ENCODE measurements at regions not wholly inside any gene's neighbourhood (a gene's known extent, or its start where the extent isn't known, plus 50 kb on each side); places are given as distances from the start of the nearest gene placed in this dataset.

GRCh38 chr10:131532745-131533341 is 221.3 kb upstream of the TCERG1L start:
- H3K4me3 ChIP-seq (ENCODE audit: insufficient read depth in 1 of 2, low read depth in 1 of 2, low read length in 2 of 2), result no peak overlapping the region
- H3K9ac ChIP-seq (ENCODE audit: low read length), result no peak overlapping the region
- no peaks in the 10 kb centered on the region for H3K27me3 ChIP-seq (ENCODE audit: control insufficient read depth in 1 of 2, insufficient read depth in 1 of 2, low read length in 2 of 2)
- no peak overlapping the region for H2AFZ ChIP-seq (ENCODE audit: low read depth, low read length)
- no peak overlapping the region for H4K8ac ChIP-seq (ENCODE audit: low read length)
- no peak overlapping the region for H2AK5ac ChIP-seq (ENCODE audit: low read length, severe bottlenecking)
- H3K4ac ChIP-seq (ENCODE audit: low read depth in 1 of 2, low read length in 2 of 2), result no peak overlapping the region
- H3K36me3 ChIP-seq (ENCODE audit: control insufficient read depth in 1 of 2, insufficient read depth in 2 of 2, low read depth in 1 of 2, low read length in 2 of 2), result peaks cover 0 to 3% of the 10 kb centered on the region in 2 experiments
- no peak overlapping the region for H2BK5ac ChIP-seq (ENCODE audit: low read depth, low read length, poor library complexity, severe bottlenecking)
- H3K27ac ChIP-seq (ENCODE audit: low read length, poor library complexity, severe bottlenecking), result no peak overlapping the region
- H3K9me3 ChIP-seq (ENCODE audit: control insufficient read depth, low read length), result peaks cover 4% of the 10 kb centered on the region
- no peak overlapping the region for H3K23ac ChIP-seq (ENCODE audit: low read length in 2 of 2)
- no peak overlapping the region for H2BK120ac ChIP-seq (ENCODE audit: low read depth, low read length)
- no peak overlapping the region for H3K18ac ChIP-seq (ENCODE audit: low read depth in 1 of 2, low read length in 2 of 2)
- no peak overlapping the region for H3K4me2 ChIP-seq (ENCODE audit: low read length, poor library complexity, severe bottlenecking)
- 87% methylated on average over 24 of the region's 24 CpGs for WGBS
- H3K4me1 ChIP-seq (ENCODE audit: control insufficient read depth, insufficient read depth, low read depth, low read length), result no peaks in the 10 kb centered on the region
- H2BK12ac ChIP-seq (ENCODE audit: low read length in 2 of 2), result no peak overlapping the region
- H3K14ac ChIP-seq (ENCODE audit: low read length in 2 of 2), result no peak overlapping the region
- no peaks in the 10 kb centered on the region for H3K79me1 ChIP-seq (replicated peaks; ENCODE audit: low read length, poor library complexity, severe bottlenecking)
- no peak for DNase-seq
- no peak overlapping the region for H4K91ac ChIP-seq (ENCODE audit: low read length)
- no peak overlapping the region for H2BK15ac ChIP-seq (ENCODE audit: low read depth, poor library complexity, severe bottlenecking)

GRCh38 chr10:131533846-131534526 is 222.5 kb upstream of the TCERG1L start:
- no peak for DNase-seq
- no peak overlapping the region for H3K18ac ChIP-seq (ENCODE audit: low read depth in 1 of 2, low read length in 2 of 2)
- H2AK5ac ChIP-seq (ENCODE audit: low read length, severe bottlenecking), result no peak overlapping the region
- no peak overlapping the region for H3K27ac ChIP-seq (ENCODE audit: low read length, poor library complexity, severe bottlenecking)
- no peaks in the 10 kb centered on the region for H3K79me1 ChIP-seq (replicated peaks; ENCODE audit: low read length, poor library complexity, severe bottlenecking)
- no peak overlapping the region for H2BK120ac ChIP-seq (ENCODE audit: low read depth, low read length)
- H3K4ac ChIP-seq (ENCODE audit: low read depth in 1 of 2, low read length in 2 of 2), result no peak overlapping the region
- 96% methylated on average over 13 of the region's 17 CpGs for WGBS
- H3K36me3 ChIP-seq (ENCODE audit: control insufficient read depth in 1 of 2, insufficient read depth in 2 of 2, low read depth in 1 of 2, low read length in 2 of 2), result peaks cover 0 to 3% of the 10 kb centered on the region in 2 experiments
- no peak overlapping the region for H2AFZ ChIP-seq (ENCODE audit: low read depth, low read length)
- no peak overlapping the region for H4K8ac ChIP-seq (ENCODE audit: low read length)
- no peak overlapping the region for H2BK12ac ChIP-seq (ENCODE audit: low read length in 2 of 2)
- H3K14ac ChIP-seq (ENCODE audit: low read length in 2 of 2), result no peak overlapping the region
- H3K9me3 ChIP-seq (ENCODE audit: control insufficient read depth, low read length), result no peaks in the 10 kb centered on the region
- H4K91ac ChIP-seq (ENCODE audit: low read length), result no peak overlapping the region
- no peak overlapping the region for H3K4me2 ChIP-seq (ENCODE audit: low read length, poor library complexity, severe bottlenecking)
- H3K27me3 ChIP-seq (ENCODE audit: control insufficient read depth in 1 of 2, insufficient read depth in 1 of 2, low read length in 2 of 2), result no peaks in the 10 kb centered on the region
- H2BK5ac ChIP-seq (ENCODE audit: low read depth, low read length, poor library complexity, severe bottlenecking), result no peak overlapping the region
- H3K4me1 ChIP-seq (ENCODE audit: control insufficient read depth, insufficient read depth, low read depth, low read length), result no peaks in the 10 kb centered on the region
- no peak overlapping the region for H3K23ac ChIP-seq (ENCODE audit: low read length in 2 of 2)
- H2BK15ac ChIP-seq (ENCODE audit: low read depth, poor library complexity, severe bottlenecking), result no peak overlapping the region
- H3K9ac ChIP-seq (ENCODE audit: low read length), result no peak overlapping the region
- no peak overlapping the region for H3K4me3 ChIP-seq (ENCODE audit: insufficient read depth in 1 of 2, low read depth in 1 of 2, low read length in 2 of 2)

GRCh38 chr10:131534836-131535235 is 223.3 kb upstream of the TCERG1L start:
- Histone ChIP-seq H3K4me2 (ENCODE audit: low read length, poor library complexity, severe bottlenecking) (no peak overlapping the region), H3K14ac (ENCODE audit: low read length in 2 of 2) (no peak overlapping the region), H3K27ac (ENCODE audit: low read length, poor library complexity, severe bottlenecking) (no peak overlapping the region), H3K4me3 (ENCODE audit: insufficient read depth in 1 of 2, low read depth in 1 of 2, low read length in 2 of 2) (no peak overlapping the region), H3K4me1 (ENCODE audit: control insufficient read depth, insufficient read depth, low read depth, low read length) (no peaks in the 10 kb centered on the region), H3K9ac (ENCODE audit: low read length) (no peak overlapping the region), H3K4ac (ENCODE audit: low read depth in 1 of 2, low read length in 2 of 2) (no peak overlapping the region), H3K27me3 (ENCODE audit: control insufficient read depth in 1 of 2, insufficient read depth in 1 of 2, low read length in 2 of 2) (no peaks in the 10 kb centered on the region), H2AK5ac (ENCODE audit: low read length, severe bottlenecking) (no peak overlapping the region), H2BK5ac (ENCODE audit: low read depth, low read length, poor library complexity, severe bottlenecking) (no peak overlapping the region), H3K23ac (ENCODE audit: low read length in 2 of 2) (no peak overlapping the region), H2BK15ac (ENCODE audit: low read depth, poor library complexity, severe bottlenecking) (no peak overlapping the region), H2BK12ac (ENCODE audit: low read length in 2 of 2) (no peak overlapping the region), H2AFZ (ENCODE audit: low read depth, low read length) (no peak overlapping the region), H3K9me3 (ENCODE audit: control insufficient read depth, low read length) (no peaks in the 10 kb centered on the region), H3K18ac (ENCODE audit: low read depth in 1 of 2, low read length in 2 of 2) (no peak overlapping the region), H3K79me1 (replicated peaks; ENCODE audit: low read length, poor library complexity, severe bottlenecking) (no peaks in the 10 kb centered on the region), H4K8ac (ENCODE audit: low read length) (no peak overlapping the region), H2BK120ac (ENCODE audit: low read depth, low read length) (no peak overlapping the region), H3K36me3 (ENCODE audit: control insufficient read depth in 1 of 2, insufficient read depth in 2 of 2, low read depth in 1 of 2, low read length in 2 of 2) (peaks cover 0 to 3% of the 10 kb centered on the region in 2 experiments), H4K91ac (ENCODE audit: low read length) (no peak overlapping the region)
- WGBS, result 67% methylated on average over 11 of the region's 11 CpGs
- DNase-seq, result no peak

- no peaks in the 10 kb centered on the region for H3K79me1 ChIP-seq (replicated peaks; ENCODE audit: low read length, poor library complexity, severe bottlenecking)
- H2AK5ac ChIP-seq (ENCODE audit: low read length, severe bottlenecking), result no peak overlapping the region
- H3K4ac ChIP-seq (ENCODE audit: low read depth in 1 of 2, low read length in 2 of 2), result no peak overlapping the region
- H2BK15ac ChIP-seq (ENCODE audit: low read depth, poor library complexity, severe bottlenecking), result no peak overlapping the region
- no peaks in the 10 kb centered on the region for H3K27me3 ChIP-seq (ENCODE audit: control insufficient read depth in 1 of 2, insufficient read depth in 1 of 2, low read length in 2 of 2)
- no peak overlapping the region for H3K4me2 ChIP-seq (ENCODE audit: low read length, poor library complexity, severe bottlenecking)
- WGBS, result 89% methylated on average over 14 of the region's 15 CpGs
- no peak overlapping the region for H2BK12ac ChIP-seq (ENCODE audit: low read length in 2 of 2)
- H3K18ac ChIP-seq (ENCODE audit: low read depth in 1 of 2, low read length in 2 of 2), result no peak overlapping the region
- no peak for DNase-seq
- H4K91ac ChIP-seq (ENCODE audit: low read length), result no peak overlapping the region
- H2BK5ac ChIP-seq (ENCODE audit: low read depth, low read length, poor library complexity, severe bottlenecking), result no peak overlapping the region
- no peak overlapping the region for H3K9ac ChIP-seq (ENCODE audit: low read length)
- H3K14ac ChIP-seq (ENCODE audit: low read length in 2 of 2), result no peak overlapping the region
- no peak overlapping the region for H4K8ac ChIP-seq (ENCODE audit: low read length)
- peaks cover 0 to 3% of the 10 kb centered on the region in 2 experiments for H3K36me3 ChIP-seq (ENCODE audit: control insufficient read depth in 1 of 2, insufficient read depth in 2 of 2, low read depth in 1 of 2, low read length in 2 of 2)
- no peak overlapping the region for H2BK120ac ChIP-seq (ENCODE audit: low read depth, low read length)
- no peak overlapping the region for H3K4me3 ChIP-seq (ENCODE audit: insufficient read depth in 1 of 2, low read depth in 1 of 2, low read length in 2 of 2)
- H3K23ac ChIP-seq (ENCODE audit: low read length in 2 of 2), result no peak overlapping the region
- H3K4me1 ChIP-seq (ENCODE audit: control insufficient read depth, insufficient read depth, low read depth, low read length), result no peaks in the 10 kb centered on the region
- no peak overlapping the region for H2AFZ ChIP-seq (ENCODE audit: low read depth, low read length)
- H3K9me3 ChIP-seq (ENCODE audit: control insufficient read depth, low read length), result no peaks in the 10 kb centered on the region
- no peak overlapping the region for H3K27ac ChIP-seq (ENCODE audit: low read length, poor library complexity, severe bottlenecking)
These were observed 225.2 kb upstream of the TCERG1L start for GRCh38 chr10:131536676-131537075.
